Left colon (tissue), 2 donors: ENCODE measurements at regions not wholly inside any gene's neighbourhood (a gene's known extent, or its start where the extent isn't known, plus 50 kb on each side); places are given as distances from the start of the nearest gene placed in this dataset.
"Not testable (repeated sequence)": the region's sequence is repeated elsewhere in the genome, so short reads cannot be mapped to it uniquely, and the experiment has no call there.

Experiments
- ATAC-seq: fragments of 200-7000 bp; cut with Tn5 transposase; one replicate; pipeline ENCODE4 v1.9.1; 2020; ENCODE audit warnings: mild to moderate bottlenecking, moderate library complexity
- DNase-seq, 2 donors: peaks; one replicate each; pipeline ENCODE4 v3.0.0-alpha.2; 2020
- intact Hi-C, 2 donors: fragments of 100-400 bp; cut with DNase I in 1 of 2; cut with micrococcal nuclease in 1 of 2; formaldehyde crosslinking; loops; one replicate each; pipeline versions ENCODE4 v1.11.2 to v1.14.0; 2022; cut with DNase I, micrococcal nuclease
- donor health status: DM: no; HTN: no; CAD: no.
- donor health status: DM: yes; HTN: yes; CAD: no.

- DNase-seq, ATAC-seq, intact Hi-C loops: not testable (repeated sequence)
Observed at GRCh38 chr6:21761053-21761730, 167.6 kb downstream of the SOX4 start.

- DNase-seq (no peak), ATAC-seq (no peak)
- intact Hi-C loops = no loop called here
Observed at GRCh38 chr6:21764989-21765388, 171.4 kb downstream of the SOX4 start.

GRCh38 chr6:21767891-21768648 is 174.5 kb downstream of the SOX4 start:
- DNase-seq (no peak), ATAC-seq (no peak)
- intact Hi-C loops = no loop called here

- DNase-seq = no peak
- ATAC-seq = no peak
- intact Hi-C loops = no loop called here
Observed at GRCh38 chr6:21769405-21769861, 175.9 kb downstream of the SOX4 start.

- peak; percentile 77 for ATAC-seq
- intact Hi-C loops = no loop called here
- no peak for DNase-seq
Observed at GRCh38 chr6:21769968-21770367, 176.4 kb downstream of the SOX4 start.

- intact Hi-C loops = no loop called here
- ATAC-seq (no peak), DNase-seq (no peak)
Observed at GRCh38 chr6:21771626-21772320, 178.2 kb downstream of the SOX4 start.

GRCh38 chr6:21772477-21772876 is 178.9 kb downstream of the SOX4 start:
- DNase-seq (no peak), ATAC-seq (no peak)
- intact Hi-C loops = no loop called here

- no peak for DNase-seq
- intact Hi-C loops = no loop called here
- ATAC-seq = peak; percentile 89
Observed at GRCh38 chr6:21772884-21773575, 179.5 kb downstream of the SOX4 start.

- ATAC-seq (peak; percentile 79), DNase-seq (no peak)
Observed at GRCh38 chr6:21773576-21773968, 180.0 kb downstream of the SOX4 start.

GRCh38 chr6:21777846-21778245 is 184.3 kb downstream of the SOX4 start:
- ATAC-seq (no peak), DNase-seq (no peak)
- intact Hi-C loops = no loop called here

More at GRCh38 chr6:21773576-21773968, 180.0 kb downstream of the SOX4 start:
- intact Hi-C loops = no loop called here

GRCh38 chr6:21780141-21780540 is 186.6 kb downstream of the SOX4 start:
- no peak for ATAC-seq
- DNase-seq = no peak
- intact Hi-C loops = no loop called here

- ATAC-seq = no peak
- intact Hi-C loops = no loop called here
- DNase-seq = no peak
Observed at GRCh38 chr6:21780679-21781078, 187.1 kb downstream of the SOX4 start.

GRCh38 chr6:21781128-21781527 is 187.6 kb downstream of the SOX4 start:
- no peak for DNase-seq
- intact Hi-C loops = no loop called here
- ATAC-seq = no peak

GRCh38 chr6:21785164-21785563 is 191.6 kb downstream of the SOX4 start:
- ATAC-seq (no peak), DNase-seq (no peak)
- intact Hi-C loops = no loop called here

GRCh38 chr6:21791056-21791455 is 197.5 kb downstream of the SOX4 start:
- ATAC-seq (no peak), DNase-seq (no peak)
- intact Hi-C loops = no loop called here

- DNase-seq (no peak), ATAC-seq (no peak)
- intact Hi-C loops = no loop called here
Observed at GRCh38 chr6:21791581-21791980, 198.0 kb downstream of the SOX4 start.

- intact Hi-C loops = no loop called here
- no peak for ATAC-seq
Observed at GRCh38 chr6:21792177-21792576, 198.6 kb downstream of the SOX4 start.

GRCh38 chr6:21796979-21797378 is 203.4 kb downstream of the SOX4 start:
- ATAC-seq, DNase-seq, intact Hi-C loops: not testable (repeated sequence)

More at GRCh38 chr6:21792177-21792576, 198.6 kb downstream of the SOX4 start:
- DNase-seq = no peak

GRCh38 chr6:21798468-21798867 is 204.9 kb downstream of the SOX4 start:
- DNase-seq = no peak
- intact Hi-C loops = no loop called here
- no peak for ATAC-seq
